GM18858 (cell line): ENCODE measurements at regions not wholly inside any gene's neighbourhood (a gene's known extent, or its start where the extent isn't known, plus 50 kb on each side); places are given as distances from the start of the nearest gene placed in this dataset.

Source experiments
- ATAC-seq: cut with Tn5 transposase; IDR thresholded peaks from one replicate; pipeline ENCODE4 v1.9.1; 2021; ENCODE audit not compliant: unreplicated experiment

GRCh38 chr21:24825348-24825747 lies 781.9 kb downstream of the MRPL39 start:
- ATAC-seq, result no peak

- ATAC-seq, result no peak
These were observed 783.1 kb downstream of the MRPL39 start for GRCh38 chr21:24824209-24824608.

GRCh38 chr21:24823247-24823646 lies 784.0 kb downstream of the MRPL39 start:
- ATAC-seq, result no peak

GRCh38 chr21:24785033-24785432 lies 822.2 kb downstream of the MRPL39 start:
- ATAC-seq, result no peak

GRCh38 chr21:24781146-24781545 lies 826.1 kb downstream of the MRPL39 start:
- ATAC-seq, result no peak

- ATAC-seq, result no peak
These were observed 847.8 kb downstream of the MRPL39 start for GRCh38 chr21:24759348-24760075.

GRCh38 chr21:24738063-24738462 lies 869.2 kb downstream of the MRPL39 start:
- no peak for ATAC-seq

GRCh38 chr21:24737296-24737850 lies 869.9 kb downstream of the MRPL39 start:
- ATAC-seq, result no peak

- no peak for ATAC-seq
These were observed 876.6 kb downstream of the MRPL39 start for GRCh38 chr21:24730661-24731060.

- no peak for ATAC-seq
These were observed 877.7 kb downstream of the MRPL39 start for GRCh38 chr21:24729568-24729967.

- no peak for ATAC-seq
These were observed 879.4 kb downstream of the MRPL39 start for GRCh38 chr21:24727803-24728440.

- no peak for ATAC-seq
These were observed 890.9 kb downstream of the MRPL39 start for GRCh38 chr21:24716281-24716918.

- no peak for ATAC-seq
These were observed 892.6 kb downstream of the MRPL39 start for GRCh38 chr21:24714646-24715200.

- ATAC-seq, result no peak
These were observed 902.1 kb downstream of the MRPL39 start for GRCh38 chr21:24705201-24705600.

- ATAC-seq, result no peak
These were observed 913.5 kb downstream of the MRPL39 start for GRCh38 chr21:24693779-24694178.

- no peak for ATAC-seq
These were observed 925.8 kb downstream of the MRPL39 start for GRCh38 chr21:24681456-24681855.

- no peak for ATAC-seq
These were observed 935.4 kb downstream of the MRPL39 start for GRCh38 chr21:24671901-24672300.

GRCh38 chr21:24658926-24659325 lies 948.4 kb downstream of the MRPL39 start:
- no peak for ATAC-seq

- ATAC-seq, result no peak
These were observed 949.3 kb downstream of the MRPL39 start for GRCh38 chr21:24658026-24658425.

GRCh38 chr21:24649691-24650090 lies 957.6 kb downstream of the MRPL39 start:
- no peak for ATAC-seq

- no peak for ATAC-seq
These were observed 970.6 kb downstream of the MRPL39 start for GRCh38 chr21:24636696-24637095.

- ATAC-seq, result no peak
These were observed 972.5 kb downstream of the MRPL39 start for GRCh38 chr21:24634749-24635148.
